ENCODE measurements at regions not wholly inside any gene's neighbourhood (a gene's known extent, or its start where the extent isn't known, plus 50 kb on each side); places are given as distances from the start of the nearest gene placed in this dataset.

GRCh38 chr1:81030441-81030840 lies 770.3 kb upstream of the ADGRL2 start:
- TF ChIP-seq REST (IDR thresholded peaks at IDR 0.05; ENCODE audit: insufficient replicate concordance, low read depth) (no peak), GABPA (IDR thresholded peaks at IDR 0.05; ENCODE audit: low read depth) (no peak), SPI1 (IDR thresholded peaks at IDR 0.05; ENCODE audit: borderline replicate concordance, low read depth) (no peak), POLR2AphosphoS5 (IDR thresholded peaks at IDR 0.05; ENCODE audit: low read depth) (no peak)
- TF ChIP-seq, protein P1, sequence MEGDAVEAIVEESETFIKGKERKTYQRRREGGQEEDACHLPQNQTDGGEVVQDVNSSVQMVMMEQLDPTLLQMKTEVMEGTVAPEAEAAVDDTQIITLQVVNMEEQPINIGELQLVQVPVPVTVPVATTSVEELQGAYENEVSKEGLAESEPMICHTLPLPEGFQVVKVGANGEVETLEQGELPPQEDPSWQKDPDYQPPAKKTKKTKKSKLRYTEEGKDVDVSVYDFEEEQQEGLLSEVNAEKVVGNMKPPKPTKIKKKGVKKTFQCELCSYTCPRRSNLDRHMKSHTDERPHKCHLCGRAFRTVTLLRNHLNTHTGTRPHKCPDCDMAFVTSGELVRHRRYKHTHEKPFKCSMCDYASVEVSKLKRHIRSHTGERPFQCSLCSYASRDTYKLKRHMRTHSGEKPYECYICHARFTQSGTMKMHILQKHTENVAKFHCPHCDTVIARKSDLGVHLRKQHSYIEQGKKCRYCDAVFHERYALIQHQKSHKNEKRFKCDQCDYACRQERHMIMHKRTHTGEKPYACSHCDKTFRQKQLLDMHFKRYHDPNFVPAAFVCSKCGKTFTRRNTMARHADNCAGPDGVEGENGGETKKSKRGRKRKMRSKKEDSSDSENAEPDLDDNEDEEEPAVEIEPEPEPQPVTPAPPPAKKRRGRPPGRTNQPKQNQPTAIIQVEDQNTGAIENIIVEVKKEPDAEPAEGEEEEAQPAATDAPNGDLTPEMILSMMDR (IDR thresholded peaks at IDR 0.05; ENCODE audit: insufficient read depth, low read length): no peak
- DNase-seq (ENCODE audit: low read depth in 1 of 2, low spot score in 1 of 2): no peak
- Histone ChIP-seq H3K27ac (replicated peaks) (no peak overlapping the region), H3K27me3 (ENCODE audit: insufficient read depth, poor library complexity, severe bottlenecking) (no peaks in the 10 kb centered on the region), H3K4me3 (replicated peaks; ENCODE audit: insufficient read depth, low read length) (no peak overlapping the region)

DNA sequence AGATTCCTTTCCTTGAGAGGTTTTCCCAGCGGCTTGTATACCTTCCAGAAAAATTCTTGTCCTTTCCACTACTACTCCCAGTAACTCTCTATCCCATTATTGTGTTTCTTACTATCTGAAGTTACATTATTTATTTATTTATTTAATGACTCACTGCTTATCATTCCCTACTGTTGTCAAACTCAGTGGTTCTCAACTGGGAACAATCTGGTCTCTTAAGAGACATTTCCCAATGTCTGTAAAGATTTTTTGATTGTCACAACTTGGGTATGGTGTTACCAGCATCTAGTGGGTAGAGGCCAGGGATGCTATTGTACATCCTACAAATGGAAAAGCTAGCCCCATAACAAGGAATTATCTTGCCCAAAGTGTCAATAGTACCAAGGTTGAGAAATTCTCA lies 771.5 kb upstream of the ADGRL2 start:
- DNase-seq (ENCODE audit: low read depth in 1 of 2, low spot score in 1 of 2): no peak
- Histone ChIP-seq H3K27ac (replicated peaks) (no peak overlapping the region), H3K27me3 (ENCODE audit: insufficient read depth, poor library complexity, severe bottlenecking) (no peaks in the 10 kb centered on the region), H3K4me3 (replicated peaks; ENCODE audit: insufficient read depth, low read length) (no peak overlapping the region)
- TF ChIP-seq REST (IDR thresholded peaks at IDR 0.05; ENCODE audit: insufficient replicate concordance, low read depth) (no peak), SPI1 (IDR thresholded peaks at IDR 0.05; ENCODE audit: borderline replicate concordance, low read depth) (no peak), GABPA (IDR thresholded peaks at IDR 0.05; ENCODE audit: low read depth) (no peak), POLR2AphosphoS5 (IDR thresholded peaks at IDR 0.05; ENCODE audit: low read depth) (no peak)
- TF ChIP-seq, protein P1 (IDR thresholded peaks at IDR 0.05; ENCODE audit: insufficient read depth, low read length): no peak

DNA sequence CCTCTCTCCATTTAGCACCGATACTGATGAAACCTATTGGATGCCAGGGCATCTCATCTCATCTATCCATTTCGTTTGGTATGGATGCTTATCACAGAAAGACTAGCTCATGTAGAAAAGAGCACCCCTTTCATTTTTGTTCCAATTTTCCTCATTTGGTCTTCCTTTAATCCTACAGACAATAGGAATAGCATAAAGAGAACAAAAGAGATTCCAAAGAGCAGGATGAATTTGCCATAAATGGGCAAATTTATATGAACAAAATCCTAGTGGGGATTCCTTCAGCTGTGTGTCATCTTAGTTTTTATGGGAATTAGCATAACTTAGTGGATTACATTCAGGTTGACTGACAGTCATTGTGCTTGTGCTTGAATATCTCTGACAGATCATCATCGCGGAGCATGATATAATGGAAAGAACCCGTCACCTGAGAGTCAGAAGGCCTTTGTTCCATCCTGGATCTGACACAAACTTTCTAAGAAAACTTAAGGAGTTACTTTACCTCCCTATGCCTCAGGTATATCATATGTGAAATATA lies 777.5 kb upstream of the ADGRL2 start:
- H3K27me3 ChIP-seq (ENCODE audit: insufficient read depth, poor library complexity, severe bottlenecking): no peaks in the 10 kb centered on the region
- no peak overlapping the region for H3K4me3 ChIP-seq (replicated peaks; ENCODE audit: insufficient read depth, low read length)
- TF ChIP-seq, protein P1 (IDR thresholded peaks at IDR 0.05; ENCODE audit: insufficient read depth, low read length): no peak
- no peak for TF ChIP-seq POLR2AphosphoS5 (IDR thresholded peaks at IDR 0.05; ENCODE audit: low read depth)
- TF ChIP-seq REST (IDR thresholded peaks at IDR 0.05; ENCODE audit: insufficient replicate concordance, low read depth): no peak
- no peak for TF ChIP-seq SPI1 (IDR thresholded peaks at IDR 0.05; ENCODE audit: borderline replicate concordance, low read depth)
- TF ChIP-seq GABPA (IDR thresholded peaks at IDR 0.05; ENCODE audit: low read depth): no peak
- DNase-seq (ENCODE audit: low read depth in 1 of 2, low spot score in 1 of 2): no peak
- no peak overlapping the region for H3K27ac ChIP-seq (replicated peaks)
